Caco-2 (cell line): ENCODE measurements at regions not wholly inside any gene's neighbourhood (a gene's known extent, or its start where the extent isn't known, plus 50 kb on each side); places are given as distances from the start of the nearest gene placed in this dataset.

ENCODE experiments used
- BruUV-seq: library from RNA; stranded (reverse); fragments of 400-500 nt; replicated peaks from 2 replicates; lab custom pipeline; 2021; lab: Mats Ljungman, UMichigan
- CTCF ChIA-PET: fragments of 300-600 bp; sonication (Branson Sonifier 250); formaldehyde crosslinking; loops from one replicate; lab custom pipeline; 2022; ENCODE audit warnings: antibody characterized with exemption; lab: Charles Lee
- POLR2A ChIA-PET: fragments of 300-600 bp; sonication (Branson Sonifier 250); formaldehyde crosslinking; loops from one replicate; lab custom pipeline; 2022; ENCODE audit warnings: antibody characterized with exemption; lab: Charles Lee
- DNase-seq, 2 experiments: peaks; one replicate each; pipeline versions ENCODE4 v3.0.0 to v3.0.0-alpha.2; 2020 to 2022
- H3K27me3 ChIP-seq: replicated peaks from 2 replicates; pipeline ENCODE4 v1.6.0; 2011; ENCODE audit warnings: low read length; ENCODE audit not compliant: control insufficient read depth, insufficient read depth
- H3K36me3 ChIP-seq: 2 replicates; pipeline ENCODE4 v1.5.1; 2011; ENCODE audit warnings: low read length; ENCODE audit not compliant: control insufficient read depth, insufficient read depth
- H3K4me1 ChIP-seq: fragments of 250-450 bp; sonication (Bioruptor Pico); 2 replicates; pipeline ENCODE4 v1.5.1; 2020; ENCODE audit warnings: mild to moderate bottlenecking
- H3K4me3 ChIP-seq: 2 replicates; pipeline ENCODE4 v1.5.1; 2011; ENCODE audit warnings: low read depth, mild to moderate bottlenecking, control low read depth, low read length
- H3K9me3 ChIP-seq: fragments of 250-450 bp; sonication (Bioruptor Pico); 2 replicates; pipeline ENCODE4 v1.5.1; 2020; ENCODE audit warnings: mild to moderate bottlenecking, moderate library complexity
- H3K27ac Mint-ChIP-seq: one replicate; pipeline ENCODE4 v1.8.0; 2022; ENCODE audit warnings: mixed read lengths; ENCODE audit not compliant: unreplicated experiment
- H3K27me3 Mint-ChIP-seq: one replicate; pipeline ENCODE4 v1.8.0; 2022; ENCODE audit warnings: mixed read lengths; ENCODE audit not compliant: insufficient read depth, unreplicated experiment
- H3K36me3 Mint-ChIP-seq: one replicate; pipeline ENCODE4 v1.8.0; 2022; ENCODE audit warnings: mild to moderate bottlenecking, mixed read lengths; ENCODE audit not compliant: insufficient read depth, unreplicated experiment
- H3K4me1 Mint-ChIP-seq: one replicate; pipeline ENCODE4 v1.8.0; 2022; ENCODE audit warnings: low read depth, mixed read lengths; ENCODE audit not compliant: unreplicated experiment
- H3K4me3 Mint-ChIP-seq: one replicate; pipeline ENCODE4 v1.8.0; 2022; ENCODE audit warnings: mild to moderate bottlenecking, moderate library complexity, mixed read lengths; ENCODE audit not compliant: unreplicated experiment
- H3K9me3 Mint-ChIP-seq: one replicate; pipeline ENCODE4 v1.8.0; 2022; ENCODE audit warnings: mixed read lengths; ENCODE audit not compliant: unreplicated experiment
- CTCF ChIP-seq, 2 experiments: fragments of 200-600 bp in 1 of 2; IDR thresholded peaks; 1 replicate in 1 of 2; 2 replicates in 1 of 2; pipeline versions ENCODE4 v1.5.1 to v1.8.0; 2011 to 2022; ENCODE audit warnings: antibody characterized with exemption in 1 of 2, control low read depth in 1 of 2, inconsistent platforms in 1 of 2, low read depth in 1 of 2, low read length in 1 of 2, mild to moderate bottlenecking in 1 of 2, moderate library complexity in 1 of 2; ENCODE audit not compliant: insufficient read depth in 1 of 2, severe bottlenecking in 1 of 2, unreplicated experiment in 1 of 2
- intact Hi-C: fragments of 100-400 bp; cut with micrococcal nuclease; formaldehyde crosslinking; loops from one replicate; pipeline ENCODE4 v1.10.0; 2022; ENCODE audit not compliant: unreplicated experiment

- Histone ChIP-seq H3K4me3 (no peak overlapping the region), H3K36me3 (no peaks in the 10 kb centered on the region), H3K27me3 (no peaks in the 10 kb centered on the region), H3K4me1 (no peaks in the 10 kb centered on the region), H3K9me3 (no peaks in the 10 kb centered on the region; the same call in 1 of the 2 replicates)
- ChIA-PET CTCF (no interaction called here), POLR2A (no interaction called here)
- Mint-ChIP-seq H3K4me1 (peaks cover 7% of the 10 kb centered on the region), H3K9me3 (peaks cover 7% of the 10 kb centered on the region), H3K36me3 (no peaks in the 10 kb centered on the region), H3K27ac (no peak overlapping the region), H3K27me3 (no peaks in the 10 kb centered on the region), H3K4me3 (no peak overlapping the region)
- DNase-seq, result no peak
- no peak for TF ChIP-seq CTCF (IDR thresholded peaks at IDR 0.05; ENCODE audit: insufficient read depth in 1 of 2, low read depth in 1 of 2, low read length in 1 of 2, severe bottlenecking in 1 of 2, unreplicated experiment in 1 of 2)
- BruUV-seq, result no TSS peak
- intact Hi-C loops, result no loop called here
These were observed 89.5 kb downstream of the SOX11 start for GRCh38 chr2:5781679-5782078.

GRCh38 chr2:5782103-5782502, 89.9 kb downstream of the SOX11 start:
- Mint-ChIP-seq H3K4me1 (peaks cover 5% of the 10 kb centered on the region), H3K4me3 (no peak overlapping the region), H3K36me3 (no peaks in the 10 kb centered on the region), H3K27ac (no peak overlapping the region), H3K27me3 (no peaks in the 10 kb centered on the region), H3K9me3 (peaks cover 12% of the 10 kb centered on the region)
- ChIA-PET CTCF (no interaction called here), POLR2A (no interaction called here)
- H3K27me3 ChIP-seq, result no peaks in the 10 kb centered on the region
- no peak for TF ChIP-seq CTCF (IDR thresholded peaks at IDR 0.05; ENCODE audit: insufficient read depth in 1 of 2, low read depth in 1 of 2, low read length in 1 of 2, severe bottlenecking in 1 of 2, unreplicated experiment in 1 of 2)
- intact Hi-C loops, result no loop called here
- H3K4me1 ChIP-seq, result no peaks in the 10 kb centered on the region
- no peaks in the 10 kb centered on the region; the same call in 1 of the 2 replicates for H3K9me3 ChIP-seq
- no peak overlapping the region for H3K4me3 ChIP-seq
- H3K36me3 ChIP-seq, result no peaks in the 10 kb centered on the region
- no TSS peak for BruUV-seq
- DNase-seq, result no peak

GRCh38 chr2:5788447-5788846, 96.3 kb downstream of the SOX11 start:
- no peak for TF ChIP-seq CTCF (IDR thresholded peaks at IDR 0.05; ENCODE audit: insufficient read depth in 1 of 2, low read depth in 1 of 2, low read length in 1 of 2, severe bottlenecking in 1 of 2, unreplicated experiment in 1 of 2)
- ChIA-PET CTCF (no interaction called here), POLR2A (no interaction called here)
- no peaks in the 10 kb centered on the region for H3K27me3 ChIP-seq
- Mint-ChIP-seq H3K27ac (no peak overlapping the region), H3K4me1 (no peaks in the 10 kb centered on the region), H3K9me3 (peaks cover 13% of the 10 kb centered on the region), H3K27me3 (no peaks in the 10 kb centered on the region), H3K36me3 (no peaks in the 10 kb centered on the region), H3K4me3 (no peak overlapping the region)
- peaks cover 4% of the 10 kb centered on the region for H3K9me3 ChIP-seq
- BruUV-seq, result no TSS peak
- H3K4me3 ChIP-seq, result no peak overlapping the region
- DNase-seq, result no peak
- intact Hi-C loops, result no loop called here
- H3K36me3 ChIP-seq, result no peaks in the 10 kb centered on the region
- H3K4me1 ChIP-seq, result no peaks in the 10 kb centered on the region
